PC-9 (cell line): ENCODE measurements at regions not wholly inside any gene's neighbourhood (a gene's known extent, or its start where the extent isn't known, plus 50 kb on each side); places are given as distances from the start of the nearest gene placed in this dataset.

Source experiments
- BruUV-seq: library from RNA; stranded (reverse); fragments of 400-500 nt; replicated peaks from 2 replicates; lab custom pipeline; 2021; lab: Mats Ljungman, UMichigan
- CTCF ChIA-PET: fragments of 300-600 bp; sonication (Branson Sonifier 250); formaldehyde crosslinking; loops from one replicate; lab custom pipeline; 2022; ENCODE audit warnings: antibody characterized with exemption; lab: Charles Lee
- POLR2A ChIA-PET: fragments of 300-600 bp; sonication (Branson Sonifier 250); formaldehyde crosslinking; loops from one replicate; lab custom pipeline; 2022; ENCODE audit warnings: antibody characterized with exemption; ENCODE audit not compliant: unreplicated experiment; lab: Charles Lee
- DNase-seq, 2 experiments: peaks; one replicate each; pipeline versions ENCODE4 v3.0.0 to v3.0.0-alpha.2; 2015 to 2022; ENCODE audit warnings: mixed read lengths in 1 of 2
- H2AFZ ChIP-seq: fragments of 200-600 bp; sonication (generic); 2 replicates; pipeline ENCODE4 v1.8.1; 2017; ENCODE audit warnings: antibody characterized with exemption
- H3F3A ChIP-seq: fragments of 200-600 bp; sonication (generic); 2 replicates; pipeline ENCODE4 v1.8.1; 2017; ENCODE audit warnings: antibody characterized with exemption, mild to moderate bottlenecking, low read depth; ENCODE audit not compliant: insufficient read depth
- H3K27ac ChIP-seq: fragments of 200-600 bp; sonication (generic); 2 replicates; pipeline ENCODE4 v1.6.1; 2016; ENCODE audit warnings: mixed run types
- H3K27me3 ChIP-seq: fragments of 200-600 bp; sonication (generic); 2 replicates; pipeline ENCODE4 v1.6.1; 2016; ENCODE audit warnings: low read depth, mixed run types; ENCODE audit not compliant: insufficient read depth
- H3K36me3 ChIP-seq: fragments of 200-600 bp; sonication (generic); 2 replicates; pipeline ENCODE4 v1.6.1; 2016; ENCODE audit warnings: low read depth, mixed run types
- H3K4me1 ChIP-seq: fragments of 200-600 bp; sonication (generic); replicated peaks from 2 replicates; pipeline ENCODE4 v1.6.1; 2016; ENCODE audit warnings: mixed run types; ENCODE audit not compliant: insufficient read depth
- H3K4me2 ChIP-seq: fragments of 200-600 bp; sonication (generic); 2 replicates; pipeline ENCODE4 v1.6.1; 2017; ENCODE audit warnings: mixed run types
- H3K4me3 ChIP-seq: fragments of 200-600 bp; sonication (generic); 2 replicates; pipeline ENCODE4 v1.6.1; 2016; ENCODE audit warnings: mixed run types
- H3K79me2 ChIP-seq: fragments of 200-600 bp; sonication (generic); 2 replicates; pipeline ENCODE4 v1.6.1; 2017; ENCODE audit warnings: low read depth, mixed run types
- H3K9me2 ChIP-seq: fragments of 200-600 bp; sonication (generic); 2 replicates; pipeline ENCODE4 v1.8.1; 2017; ENCODE audit warnings: mild to moderate bottlenecking; ENCODE audit not compliant: insufficient read depth
- H3K9me3 ChIP-seq: fragments of 200-600 bp; sonication (generic); 2 replicates; pipeline ENCODE4 v1.8.1; 2016; ENCODE audit warnings: low read depth; ENCODE audit not compliant: insufficient read depth
- H4K20me1 ChIP-seq: fragments of 200-600 bp; sonication (generic); 2 replicates; pipeline ENCODE4 v1.8.1; 2017; ENCODE audit not compliant: insufficient read depth
- EZH2 ChIP-seq: fragments of 200-600 bp; sonication (generic); IDR thresholded peaks from 2 replicates; pipeline ENCODE4 v1.8.0; 2017; ENCODE audit warnings: antibody characterized with exemption, low read depth
- intact Hi-C: fragments of 100-400 bp; cut with micrococcal nuclease; formaldehyde crosslinking; loops from one replicate; pipeline ENCODE4 v1.10.0; 2022; ENCODE audit not compliant: unreplicated experiment
- TF ChIP-seq, protein P1 (sequence below): fragments of 200-600 bp; sonication (generic); conservative IDR thresholded peaks from 2 replicates; pipeline ENCODE4 v1.6.1; 2017; ENCODE audit warnings: mixed run types, antibody characterized with exemption, mild to moderate bottlenecking, moderate library complexity

GRCh38 chr6:81995548-81996289 is 243.2 kb upstream of the TENT5A start:
- no peak for TF ChIP-seq EZH2
- TF ChIP-seq, protein P1, sequence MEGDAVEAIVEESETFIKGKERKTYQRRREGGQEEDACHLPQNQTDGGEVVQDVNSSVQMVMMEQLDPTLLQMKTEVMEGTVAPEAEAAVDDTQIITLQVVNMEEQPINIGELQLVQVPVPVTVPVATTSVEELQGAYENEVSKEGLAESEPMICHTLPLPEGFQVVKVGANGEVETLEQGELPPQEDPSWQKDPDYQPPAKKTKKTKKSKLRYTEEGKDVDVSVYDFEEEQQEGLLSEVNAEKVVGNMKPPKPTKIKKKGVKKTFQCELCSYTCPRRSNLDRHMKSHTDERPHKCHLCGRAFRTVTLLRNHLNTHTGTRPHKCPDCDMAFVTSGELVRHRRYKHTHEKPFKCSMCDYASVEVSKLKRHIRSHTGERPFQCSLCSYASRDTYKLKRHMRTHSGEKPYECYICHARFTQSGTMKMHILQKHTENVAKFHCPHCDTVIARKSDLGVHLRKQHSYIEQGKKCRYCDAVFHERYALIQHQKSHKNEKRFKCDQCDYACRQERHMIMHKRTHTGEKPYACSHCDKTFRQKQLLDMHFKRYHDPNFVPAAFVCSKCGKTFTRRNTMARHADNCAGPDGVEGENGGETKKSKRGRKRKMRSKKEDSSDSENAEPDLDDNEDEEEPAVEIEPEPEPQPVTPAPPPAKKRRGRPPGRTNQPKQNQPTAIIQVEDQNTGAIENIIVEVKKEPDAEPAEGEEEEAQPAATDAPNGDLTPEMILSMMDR: no peak
- peak in 1 of 2 experiments; percentile 49 for DNase-seq
- Histone ChIP-seq H3K9me2 (no peaks in the 10 kb centered on the region), H3K27me3 (no peaks in the 10 kb centered on the region), H3K4me1 (peaks cover 37% of the 10 kb centered on the region), H3K4me2 (0 out of 2 replicates have a peak overlapping the region, but pooled peaks have one; percentile 23), H3K27ac (0 out of 2 replicates have a peak overlapping the region, but pooled peaks have one; percentile 4), H3K79me2 (no peaks in the 10 kb centered on the region), H3K36me3 (no peaks in the 10 kb centered on the region), H2AFZ (no peak overlapping the region), H3K4me3 (no peak overlapping the region), H3K9me3 (no peaks in the 10 kb centered on the region), H3F3A (peaks cover 6% of the 10 kb centered on the region; the same call in 1 of the 2 replicates), H4K20me1 (no peaks in the 10 kb centered on the region)
- ChIA-PET CTCF (no interaction called here), POLR2A (no interaction called here)
- BruUV-seq: no TSS peak
- intact Hi-C loops: loop anchor here (5.0 kb wide), 1 partner anchor 98 kb away; no protein-coding TSS in a partner anchor

DNA sequence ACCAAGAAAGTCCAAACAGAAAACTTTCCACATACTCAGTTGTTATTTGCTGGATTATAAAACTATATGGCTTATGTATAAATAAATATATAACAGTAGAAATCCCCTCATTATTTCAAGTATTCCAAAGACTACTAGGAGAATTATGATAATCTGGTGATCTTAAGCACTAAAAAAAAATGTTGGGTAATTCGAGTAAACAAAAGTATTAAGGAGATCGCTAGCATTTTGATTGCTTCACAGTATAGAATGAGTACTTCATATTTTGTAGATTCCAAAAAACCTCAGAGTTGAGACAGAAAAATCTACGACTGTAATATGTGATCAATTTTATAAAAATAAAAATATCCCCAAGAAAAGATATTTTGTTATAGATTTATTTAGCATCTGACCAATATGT is 236.4 kb upstream of the TENT5A start:
- Histone ChIP-seq H3K9me3 (no peaks in the 10 kb centered on the region), H3K27ac (no peak overlapping the region), H3K4me1 (peaks cover 14% of the 10 kb centered on the region), H3K36me3 (no peaks in the 10 kb centered on the region), H4K20me1 (no peaks in the 10 kb centered on the region), H3K9me2 (no peaks in the 10 kb centered on the region), H2AFZ (no peak overlapping the region), H3K4me3 (no peak overlapping the region), H3K79me2 (no peaks in the 10 kb centered on the region), H3K4me2 (no peak overlapping the region), H3F3A (no peaks in the 10 kb centered on the region), H3K27me3 (no peaks in the 10 kb centered on the region)
- no TSS peak for BruUV-seq
- no peak for DNase-seq
- CTCF ChIA-PET: interaction anchor here (0.6 kb wide), 1 partner anchor 52 kb away, joined by 3 read pairs; no protein-coding TSS in a partner anchor
- intact Hi-C loops: loop anchor here (10.0 kb wide), 1 partner anchor 1774 kb away; no protein-coding TSS in a partner anchor
- no peak for TF ChIP-seq EZH2
- TF ChIP-seq, protein P1: no peak
- POLR2A ChIA-PET: no interaction called here

DNA sequence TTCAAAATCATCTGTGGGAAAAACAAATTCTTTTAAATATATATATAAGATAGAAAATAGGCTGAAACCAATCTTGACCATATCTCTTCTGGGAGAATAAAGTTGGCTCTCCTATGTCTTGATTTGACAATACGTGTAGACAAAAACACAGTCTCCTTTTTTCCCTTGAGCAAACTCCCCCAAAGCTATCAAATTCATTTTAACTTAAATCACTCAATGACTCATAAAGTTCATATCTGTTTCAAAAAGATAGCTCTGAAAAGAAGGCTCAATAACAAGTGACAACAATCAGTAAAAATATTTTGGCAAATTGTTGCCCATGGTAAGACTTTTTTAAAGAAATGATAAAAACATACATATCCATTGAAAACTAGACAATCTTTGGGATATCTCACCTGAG is 236.0 kb upstream of the TENT5A start:
- Histone ChIP-seq H3F3A (no peaks in the 10 kb centered on the region), H3K4me2 (no peak overlapping the region), H4K20me1 (no peaks in the 10 kb centered on the region), H3K79me2 (no peaks in the 10 kb centered on the region), H3K27me3 (no peaks in the 10 kb centered on the region), H3K9me3 (no peaks in the 10 kb centered on the region), H3K4me1 (peaks cover 14% of the 10 kb centered on the region), H3K9me2 (no peaks in the 10 kb centered on the region), H2AFZ (no peak overlapping the region), H3K4me3 (no peak overlapping the region), H3K36me3 (no peaks in the 10 kb centered on the region), H3K27ac (no peak overlapping the region)
- TF ChIP-seq, protein P1: no peak
- no peak for TF ChIP-seq EZH2
- BruUV-seq: no TSS peak
- DNase-seq: no peak
- ChIA-PET POLR2A (no interaction called here), CTCF (no interaction called here)
- intact Hi-C loops: loop anchor here (10.0 kb wide), 1 partner anchor 1774 kb away; no protein-coding TSS in a partner anchor
